HepG2 (cell line): ENCODE measurements at regions not wholly inside any gene's neighbourhood (a gene's known extent, or its start where the extent isn't known, plus 50 kb on each side); places are given as distances from the start of the nearest gene placed in this dataset.

ENCODE experiments used
- ATAC-seq: fragments of 200-7000 bp; cut with Tn5 transposase; 3 replicates; pipeline ENCODE4 v1.9.1; 2020; ENCODE audit warnings: mild to moderate bottlenecking, moderate library complexity
- BruUV-seq: library from RNA; stranded (reverse); fragments of 400-500 nt; replicated peaks from 2 replicates; lab custom pipeline; 2021; lab: Mats Ljungman, UMichigan
- CTCF ChIA-PET: fragments of 300-600 bp; formaldehyde crosslinking; extraction: SDS; loops from one replicate; lab custom pipeline; 2021; ENCODE audit warnings: low total read pairs, inconsistent platforms, low intra/inter-chr PET ratio; lab: Yijun Ruan, JAX
- POLR2A ChIA-PET: fragments of 350-600 bp; sonication (Branson Sonifier 250); formaldehyde crosslinking; loops from one replicate; lab custom pipeline; 2020; ENCODE audit warnings: antibody characterized with exemption, inconsistent platforms; lab: Yijun Ruan, JAX
- DNase-seq: peaks from one replicate; pipeline ENCODE4 v3.0.0-alpha.2; 2015; ENCODE audit warnings: low spot score
- FAIRE-seq: peaks from 3 replicates; lab custom pipeline; 2011; peaks lifted over from hg19 to GRCh38; lab: Jason Lieb, UNC
- H2AFZ ChIP-seq: one replicate; pipeline ENCODE4 v1.6.1; 2011; ENCODE audit warnings: low read length, inconsistent platforms
- H3K27ac ChIP-seq: fragments of 300-600 bp; 3 replicates; pipeline ENCODE4 v1.8.0; 2011; ENCODE audit warnings: mixed run types, mild to moderate bottlenecking, mixed read lengths, low read length, inconsistent platforms; ENCODE audit not compliant: insufficient read depth; ENCODE audit errors: extremely low read length
- H3K27me3 ChIP-seq, 2 experiments: fragments of 200-600 bp in 1 of 2; 2 replicates in 1 of 2; 3 replicates in 1 of 2; pipeline versions ENCODE4 v1.6.0 to v1.8.0; 2011; ENCODE audit warnings: low read length in 2 of 2, mild to moderate bottlenecking in 2 of 2, moderate library complexity in 2 of 2, inconsistent platforms in 1 of 2; ENCODE audit not compliant: insufficient read depth in 2 of 2, control insufficient read depth in 1 of 2
- H3K36me3 ChIP-seq, 2 experiments: fragments of 200-600 bp in 1 of 2; replicated peaks in 1 of 2; 2 replicates in 1 of 2; 3 replicates in 1 of 2; pipeline versions ENCODE4 v1.5.1 to v1.8.0; 2011; ENCODE audit warnings: low read length in 2 of 2, inconsistent platforms in 1 of 2; ENCODE audit not compliant: insufficient read depth in 2 of 2, control insufficient read depth in 1 of 2
- H3K4me1 ChIP-seq: 2 replicates; pipeline ENCODE4 v1.5.1; 2012; ENCODE audit warnings: low read length, inconsistent platforms; ENCODE audit not compliant: insufficient read depth
- H3K4me2 ChIP-seq: 2 replicates; pipeline ENCODE4 v1.6.0; 2011; ENCODE audit warnings: low read depth, low read length, inconsistent platforms
- H3K4me3 ChIP-seq, 3 experiments: fragments of 200-600 bp in 1 of 3; sonication (generic), shearing (Covaris generic) in 1 of 3; replicated peaks in 1 of 3; 2 replicates each; pipeline ENCODE4 v1.5.1; 2011 to 2016; ENCODE audit warnings: low read length in 3 of 3, inconsistent platforms in 2 of 3, low read depth in 2 of 3, mild to moderate bottlenecking in 2 of 3, control low read depth in 1 of 3, mixed read lengths in 1 of 3; ENCODE audit not compliant: insufficient read depth in 1 of 3
- H3K79me2 ChIP-seq: one replicate; pipeline ENCODE4 v1.6.1; 2011; ENCODE audit warnings: low read length, inconsistent platforms; ENCODE audit not compliant: insufficient read depth
- H3K9ac ChIP-seq: 2 replicates; pipeline ENCODE4 v1.6.0; 2011; ENCODE audit warnings: mild to moderate bottlenecking, low read depth, low read length, inconsistent platforms; ENCODE audit not compliant: insufficient read depth
- H3K9me3 ChIP-seq: 2 replicates; pipeline ENCODE4 v1.5.1; 2012; ENCODE audit warnings: mild to moderate bottlenecking, low read length
- H4K20me1 ChIP-seq: 2 replicates; pipeline ENCODE4 v1.6.0; 2011; ENCODE audit warnings: inconsistent platforms, mild to moderate bottlenecking, low read length, moderate library complexity; ENCODE audit not compliant: insufficient read depth
- ELF3 ChIP-seq: IDR thresholded peaks from 2 replicates; pipeline ENCODE4 v1.6.1; 2016; ENCODE audit warnings: missing genetic modification reagents, missing compliant biosample characterization
- ELK4 ChIP-seq: sonication (generic); formaldehyde crosslinking; IDR thresholded peaks from 2 replicates; pipeline ENCODE4 v1.9.0; 2021; ENCODE audit warnings: missing genetic modification reagents, borderline replicate concordance
- HMG20B ChIP-seq: conservative IDR thresholded peaks from 2 replicates; pipeline ENCODE4 v1.6.1; 2016; ENCODE audit warnings: missing genetic modification reagents, missing compliant biosample characterization
- RBAK ChIP-seq: sonication (generic); formaldehyde crosslinking; IDR thresholded peaks from 2 replicates; pipeline ENCODE4 v1.5.1; 2020; ENCODE audit warnings: mild to moderate bottlenecking, missing genetic modification reagents
- RXRB ChIP-seq: IDR thresholded peaks from 2 replicates; pipeline ENCODE4 v1.6.1; 2016; ENCODE audit warnings: borderline replicate concordance, missing genetic modification reagents, missing compliant biosample characterization
- SMC3 ChIP-seq: IDR thresholded peaks from 2 replicates; pipeline ENCODE4 v1.6.1; 2011; ENCODE audit warnings: low read length, improper control_type of control experiment
- ZBTB20 ChIP-seq: sonication (generic); formaldehyde crosslinking; IDR thresholded peaks from 2 replicates; pipeline ENCODE4 v1.8.1; 2023; ENCODE audit warnings: missing genetic modification reagents, low read depth, mild to moderate bottlenecking, borderline replicate concordance
- ZNF160 ChIP-seq: sonication (generic); formaldehyde crosslinking; IDR thresholded peaks from 2 replicates; pipeline ENCODE4 v1.8.0; 2022; ENCODE audit warnings: mild to moderate bottlenecking, inconsistent platforms, missing genetic modification reagents
- ZNF205 ChIP-seq: IDR thresholded peaks from 2 replicates; pipeline ENCODE4 v1.6.1; 2018; ENCODE audit warnings: missing biosample characterization, missing genetic modification reagents
- ZNF232 ChIP-seq: sonication (generic); formaldehyde crosslinking; IDR thresholded peaks from 2 replicates; pipeline ENCODE4 v1.4.0; 2020; ENCODE audit warnings: missing genetic modification reagents, borderline replicate concordance
- ZNF407 ChIP-seq: sonication (generic); formaldehyde crosslinking; IDR thresholded peaks from one replicate; pipeline ENCODE4 v1.5.1; 2020; ENCODE audit warnings: mild to moderate bottlenecking, missing genetic modification reagents; ENCODE audit errors: not compliant biosample characterization
- ZNF577 ChIP-seq: sonication (generic); formaldehyde crosslinking; IDR thresholded peaks from 2 replicates; pipeline ENCODE4 v1.4.0; 2020; ENCODE audit warnings: mild to moderate bottlenecking, low read depth, missing genetic modification reagents, borderline replicate concordance
- ZNF75D ChIP-seq: sonication (generic); formaldehyde crosslinking; IDR thresholded peaks from 2 replicates; pipeline ENCODE4 v1.8.1; 2023; ENCODE audit warnings: missing genetic modification reagents, mild to moderate bottlenecking, borderline replicate concordance
- ZNF841 ChIP-seq: sonication (generic); formaldehyde crosslinking; IDR thresholded peaks from 2 replicates; pipeline ENCODE4 v1.8.1; 2023; ENCODE audit warnings: missing genetic modification reagents, borderline replicate concordance
- in situ Hi-C: cut with HindIII; loops from 2 replicates; pipeline ENCODE4 v1.10.0; 2017; ENCODE audit warnings: low pct_unique_long_range_greater_than_20kb; ENCODE audit not compliant: extremely low pct_ligation_motif_present
- intact Hi-C: fragments of 100-400 bp; cut with micrococcal nuclease; formaldehyde crosslinking; loops from one replicate; pipeline ENCODE4 v1.10.0; 2022; ENCODE audit not compliant: unreplicated experiment

GRCh38 chr1:192940658-192941057 lies 118.5 kb downstream of the UCHL5 start:
- ChIA-PET CTCF (no interaction called here), POLR2A (no interaction called here)
- H3K27ac ChIP-seq, result no peak overlapping the region
- intact Hi-C loops (no loop called here), in situ Hi-C loops (no loop called here)
- no peak overlapping the region for H3K4me2 ChIP-seq
- DNase-seq, result no peak
- no peak for TF ChIP-seq ZNF577
- no peak for TF ChIP-seq ZNF841 (CRISPR knock-in tag)
- no peak for TF ChIP-seq ZBTB20 (CRISPR knock-in tag)
- no peak for TF ChIP-seq RBAK (CRISPR knock-in tag)
- TF ChIP-seq ELF3, result no peak
- TF ChIP-seq ZNF232 (CRISPR knock-in tag), result no peak
- TF ChIP-seq ZNF75D (CRISPR knock-in tag), result no peak
- no peak for TF ChIP-seq HMG20B (CRISPR knock-in tag)
- TF ChIP-seq SMC3, result no peak
- no peak for TF ChIP-seq ZNF160
- TF ChIP-seq ELK4 (CRISPR knock-in tag), result no peak
- TF ChIP-seq ZNF205 (CRISPR knock-in tag), result no peak
- TF ChIP-seq ZNF407 (CRISPR knock-in tag), result no peak
- no peak for TF ChIP-seq RXRB (CRISPR knock-in tag)
- no peaks in the 10 kb centered on the region; a peak in 1 of 5 replicates for H3K27me3 ChIP-seq
- no peaks in the 10 kb centered on the region for H4K20me1 ChIP-seq
- no peaks in the 10 kb centered on the region for H3K9me3 ChIP-seq
- H3K36me3 ChIP-seq, result no peaks in the 10 kb centered on the region; a peak in 1 of 5 replicates
- no peak overlapping the region for H2AFZ ChIP-seq
- no peak for ATAC-seq
- no peaks in the 10 kb centered on the region for H3K79me2 ChIP-seq
- no peak overlapping the region for H3K4me3 ChIP-seq
- no peak for FAIRE-seq
- H3K9ac ChIP-seq, result no peak overlapping the region
- no TSS peak for BruUV-seq
- H3K4me1 ChIP-seq, result no peaks in the 10 kb centered on the region
